HG03139 (cell line): ENCODE measurements at regions not wholly inside any gene's neighbourhood (a gene's known extent, or its start where the extent isn't known, plus 50 kb on each side); places are given as distances from the start of the nearest gene placed in this dataset.

Experiments used
- ATAC-seq: cut with Tn5 transposase; IDR thresholded peaks from one replicate; pipeline ENCODE4 v1.9.1; 2021; ENCODE audit not compliant: unreplicated experiment

DNA sequence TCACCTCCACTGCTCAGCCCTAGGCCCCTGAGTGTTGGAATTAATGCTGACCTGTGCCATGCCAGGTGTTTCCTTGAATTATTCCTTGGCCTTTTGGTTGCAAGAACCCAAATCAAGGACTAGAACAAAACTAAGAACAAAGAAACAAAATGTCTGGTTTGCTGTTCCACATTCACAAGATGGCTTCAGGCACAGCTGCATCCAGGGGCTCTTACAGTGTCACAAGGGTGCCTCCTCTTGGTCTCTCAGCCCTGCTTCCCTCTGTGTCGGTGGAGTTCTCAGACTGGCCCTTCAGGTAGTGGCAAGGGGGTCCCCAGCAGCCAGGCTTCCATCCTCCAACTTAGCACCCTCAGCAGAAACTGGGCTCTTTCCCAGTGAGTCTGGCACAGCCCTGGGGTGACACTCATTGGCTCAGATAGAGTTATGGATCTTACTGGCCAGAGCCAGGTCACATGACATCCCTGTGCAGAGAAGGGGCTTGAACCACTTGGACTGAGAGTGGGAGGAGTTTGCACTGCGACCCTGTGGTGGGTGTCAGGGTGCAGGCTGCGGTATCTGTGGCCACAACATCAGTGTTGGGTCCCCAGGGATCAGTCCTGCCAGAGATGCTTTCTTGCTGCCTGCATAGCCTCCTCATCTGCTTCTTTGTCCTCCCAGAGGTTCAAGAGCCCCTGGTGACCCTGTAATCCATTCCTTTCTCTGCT is 427.7 kb upstream of the SULF2 start:
- no peak for ATAC-seq

DNA sequence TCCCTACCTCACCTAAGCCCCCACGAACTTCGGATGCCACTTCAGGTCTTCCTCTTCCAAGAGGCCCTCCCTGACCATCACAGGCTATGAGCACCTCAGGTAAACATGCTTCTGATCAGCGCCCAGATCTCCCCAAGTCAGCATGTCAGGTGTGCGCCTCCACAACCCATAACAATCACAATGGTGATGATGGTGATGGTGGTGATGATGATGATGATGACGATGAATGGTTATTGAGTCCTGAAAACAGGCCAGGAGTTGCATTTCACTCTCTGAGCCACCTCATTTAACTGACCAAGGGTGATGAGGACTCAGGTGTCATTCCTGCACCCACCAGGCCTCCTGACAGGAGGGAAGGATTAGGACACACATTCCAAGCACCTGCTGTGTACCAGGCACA is 426.6 kb upstream of the SULF2 start:
- no peak for ATAC-seq

- ATAC-seq, result no peak
Measured at GRCh38 chr20:48211238-48211637, 426.0 kb upstream of the SULF2 start.

GRCh38 chr20:48210111-48211027 is 425.1 kb upstream of the SULF2 start:
- no peak for ATAC-seq

GRCh38 chr20:48209102-48209501 is 423.8 kb upstream of the SULF2 start:
- ATAC-seq, result no peak

DNA sequence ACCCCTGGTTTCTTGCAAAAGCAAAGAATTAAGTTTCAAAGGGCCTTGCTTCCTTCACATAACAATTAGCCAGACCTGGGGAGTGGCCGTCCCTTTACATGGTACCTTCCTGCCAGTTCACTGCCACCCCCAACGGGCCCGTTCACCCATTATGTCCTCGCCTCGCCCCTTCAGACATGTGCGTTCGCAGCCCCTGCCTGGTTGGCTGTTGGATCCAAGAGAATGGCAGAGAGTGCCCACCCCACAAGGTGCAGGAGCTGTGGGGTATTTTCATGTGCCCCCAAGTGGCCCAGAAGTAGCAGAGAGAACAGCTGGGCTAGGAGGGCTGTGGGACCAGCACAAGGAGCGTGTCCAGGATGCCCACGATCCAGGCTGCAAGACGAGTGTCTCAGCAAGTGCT is 422.9 kb upstream of the SULF2 start:
- no peak for ATAC-seq

GRCh38 chr20:48207505-48207904 is 422.2 kb upstream of the SULF2 start:
- ATAC-seq, result no peak

GRCh38 chr20:48205786-48206185 is 420.5 kb upstream of the SULF2 start:
- no peak for ATAC-seq

- ATAC-seq, result no peak
Measured at GRCh38 chr20:48205281-48205782, 420.1 kb upstream of the SULF2 start.

DNA sequence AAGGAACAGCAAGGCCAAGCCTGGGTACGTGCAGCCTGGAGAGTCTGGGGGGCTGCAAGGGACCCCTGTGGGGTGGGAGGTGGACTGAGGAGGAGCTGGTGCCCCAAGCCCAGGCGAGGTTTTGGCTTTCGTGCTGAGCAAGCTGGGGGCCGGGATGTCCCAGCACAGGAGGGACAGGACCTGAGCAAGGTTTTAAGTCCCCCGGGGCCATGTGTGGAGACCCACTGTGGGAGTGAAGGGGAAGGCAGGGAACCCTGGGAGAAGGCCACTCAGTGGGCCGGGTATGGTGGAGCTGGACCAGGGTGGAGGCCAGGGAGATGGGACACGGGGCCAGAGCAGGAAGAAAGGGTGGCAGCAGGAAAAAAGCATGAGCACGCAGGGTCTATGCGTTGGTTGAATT is 419.2 kb upstream of the SULF2 start:
- no peak for ATAC-seq

- no peak for ATAC-seq
Measured at GRCh38 chr20:48203252-48203651, 418.0 kb upstream of the SULF2 start.

GRCh38 chr20:48202334-48203113 is 417.2 kb upstream of the SULF2 start:
- ATAC-seq, result no peak

DNA sequence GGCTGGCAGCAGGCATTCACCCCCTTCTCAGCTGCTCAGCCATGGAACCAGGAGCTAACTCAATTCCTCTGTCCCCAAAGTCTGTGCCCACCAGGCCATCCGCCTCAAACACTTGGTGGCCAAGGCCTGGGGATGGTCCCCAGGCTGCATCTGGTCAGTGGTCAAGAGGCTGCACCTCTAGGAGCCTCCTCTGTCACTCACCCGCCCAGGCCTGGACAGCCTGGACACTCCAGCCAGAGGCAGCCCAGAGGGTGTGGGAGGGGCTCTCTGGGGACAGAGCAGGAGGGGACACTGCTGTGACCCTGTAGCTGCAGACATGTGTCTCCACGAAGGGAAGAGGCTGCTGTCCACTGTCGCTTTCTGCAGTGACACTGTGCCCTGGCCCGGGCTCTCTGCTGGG is 416.6 kb upstream of the SULF2 start:
- ATAC-seq, result no peak

- ATAC-seq, result no peak
Measured at GRCh38 chr20:48201188-48201587, 415.9 kb upstream of the SULF2 start.

GRCh38 chr20:48198929-48199451 is 413.7 kb upstream of the SULF2 start:
- no peak for ATAC-seq

DNA sequence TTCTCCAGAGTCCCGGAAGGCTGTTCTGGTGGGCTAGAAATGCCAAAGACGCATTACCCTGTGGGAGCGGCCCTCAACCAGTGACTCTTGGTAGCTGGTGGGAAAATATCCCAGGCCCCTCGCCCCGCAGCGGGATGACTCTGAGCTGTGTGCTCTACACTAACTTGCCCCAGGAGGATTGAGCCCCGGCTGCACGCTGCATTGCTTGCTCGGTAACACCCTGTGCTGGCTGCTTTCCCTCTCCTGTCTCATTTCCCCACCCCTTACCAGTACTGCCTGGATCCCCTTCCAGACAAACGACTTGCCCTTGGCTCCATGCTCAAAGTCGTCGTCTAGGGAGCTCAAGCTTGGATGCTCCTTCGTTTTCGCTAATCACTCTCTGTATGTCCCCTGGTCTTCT is 411.8 kb upstream of the SULF2 start:
- no peak for ATAC-seq

DNA sequence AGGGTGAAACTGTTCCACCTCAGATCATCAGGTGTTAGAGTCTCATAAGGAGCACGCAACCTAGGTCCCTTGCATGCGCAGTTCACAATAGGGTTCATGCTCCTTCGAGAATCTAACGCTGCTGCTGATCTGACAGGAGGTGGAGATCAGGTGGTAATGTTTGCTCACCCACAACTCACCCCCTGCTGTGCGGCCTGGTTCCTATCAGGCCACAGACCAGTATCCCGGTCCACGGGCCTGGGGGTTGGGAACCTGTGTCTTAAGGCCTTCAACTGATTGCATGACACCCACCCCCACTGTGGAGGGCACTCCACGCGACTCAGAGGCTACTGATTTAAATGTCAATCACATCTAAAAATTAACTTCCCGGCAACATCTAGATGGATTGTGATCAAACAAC is 411.2 kb upstream of the SULF2 start:
- no peak for ATAC-seq

DNA sequence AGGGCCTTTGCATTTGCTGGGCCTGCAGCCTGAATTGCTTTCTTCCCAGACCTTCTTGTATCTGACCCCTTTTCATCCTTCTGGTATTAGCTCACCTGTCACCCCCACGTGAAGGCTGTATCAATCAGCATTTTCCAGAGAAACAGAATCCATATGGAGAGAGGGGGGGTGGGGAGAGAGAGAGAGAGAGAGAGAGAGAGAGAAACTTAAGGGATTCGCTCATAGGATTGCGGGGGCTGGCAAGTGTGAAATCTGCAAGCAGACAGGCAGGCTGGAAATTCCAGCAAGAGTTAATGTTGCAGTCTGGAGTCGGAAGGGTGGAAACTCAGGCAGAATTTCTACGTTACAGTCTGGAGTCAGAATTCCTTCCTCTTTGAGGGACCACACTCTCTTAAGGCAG is 410.7 kb upstream of the SULF2 start:
- ATAC-seq, result no peak

- no peak for ATAC-seq
Measured at GRCh38 chr20:48195121-48195870, 410.0 kb upstream of the SULF2 start.

- no peak for ATAC-seq
Measured at GRCh38 chr20:48194583-48194982, 409.3 kb upstream of the SULF2 start.
